WTC11 (cell line): ENCODE measurements at regions not wholly inside any gene's neighbourhood (a gene's known extent, or its start where the extent isn't known, plus 50 kb on each side); places are given as distances from the start of the nearest gene placed in this dataset.

Source experiments
- ATAC-seq: fragments of 200-7000 bp; cut with Tn5 transposase; 2 replicates; pipeline ENCODE4 v1.10.0; 2021; ENCODE audit warnings: mild to moderate bottlenecking, moderate library complexity
- CTCF ChIA-PET: fragments of 300-600 bp; sonication (Branson Sonifier 250); formaldehyde crosslinking; loops from one replicate; lab custom pipeline; 2021; ENCODE audit warnings: antibody characterized with exemption; lab: Charles Lee
- POLR2A ChIA-PET: fragments of 350-600 bp; sonication (Branson Sonifier 250); formaldehyde crosslinking; loops from one replicate; lab custom pipeline; 2021; ENCODE audit warnings: antibody characterized with exemption; lab: Charles Lee
- DNase-seq: peaks from one replicate; pipeline ENCODE4 v3.0.0; 2021; ENCODE audit warnings: low spot score
- H3K27ac Mint-ChIP-seq: 2 replicates; pipeline ENCODE4 v1.8.0; 2021; ENCODE audit warnings: mixed read lengths
- H3K27me3 Mint-ChIP-seq: 2 replicates; pipeline ENCODE4 v1.8.0; 2021; ENCODE audit warnings: low read depth, mild to moderate bottlenecking, moderate library complexity, mixed read lengths
- H3K36me3 Mint-ChIP-seq: 2 replicates; pipeline ENCODE4 v1.8.0; 2021; ENCODE audit warnings: mixed read lengths
- H3K4me1 Mint-ChIP-seq: 2 replicates; pipeline ENCODE4 v1.8.0; 2022; ENCODE audit warnings: mixed read lengths
- H3K4me3 Mint-ChIP-seq: 2 replicates; pipeline ENCODE4 v1.8.0; 2021; ENCODE audit warnings: mild to moderate bottlenecking, moderate library complexity, mixed read lengths
- H3K9me3 Mint-ChIP-seq: 2 replicates; pipeline ENCODE4 v1.8.0; 2021; ENCODE audit warnings: mixed read lengths
- EMX1 ChIP-seq: fragments of 250-450 bp; sonication (Bioruptor Pico); IDR thresholded peaks from 2 replicates; pipeline ENCODE4 v1.8.0; 2021; ENCODE audit warnings: mild to moderate bottlenecking
- MLX ChIP-seq: sonication (generic); formaldehyde crosslinking; IDR thresholded peaks from 2 replicates; pipeline ENCODE4 v1.8.1; 2023; ENCODE audit warnings: mild to moderate bottlenecking, missing genetic modification reagents, moderate library complexity
- NR3C1 ChIP-seq: sonication (generic); formaldehyde crosslinking; conservative IDR thresholded peaks from 2 replicates; pipeline ENCODE4 v1.8.1; 2023; ENCODE audit warnings: low read depth, mild to moderate bottlenecking, missing genetic modification reagents
- OVOL2 ChIP-seq: fragments of 250-450 bp; sonication (Bioruptor Pico); IDR thresholded peaks from 2 replicates; pipeline ENCODE4 v1.9.0; 2021; ENCODE audit warnings: mild to moderate bottlenecking, borderline replicate concordance
- SMAD4 ChIP-seq: sonication (generic); formaldehyde crosslinking; IDR thresholded peaks from 2 replicates; pipeline ENCODE4 v1.8.0; 2022; ENCODE audit warnings: mild to moderate bottlenecking, missing genetic modification reagents
- SOX15 ChIP-seq: fragments of 250-450 bp; sonication (Bioruptor Pico); IDR thresholded peaks from 2 replicates; pipeline ENCODE4 v1.9.0; 2021; ENCODE audit warnings: mild to moderate bottlenecking
- USF1 ChIP-seq: sonication (generic); formaldehyde crosslinking; IDR thresholded peaks from 2 replicates; pipeline ENCODE4 v1.8.0; 2022; ENCODE audit warnings: mild to moderate bottlenecking, missing genetic modification reagents
- ZBTB43 ChIP-seq: sonication (generic); formaldehyde crosslinking; IDR thresholded peaks from 2 replicates; pipeline ENCODE4 v1.8.1; 2023; ENCODE audit warnings: mild to moderate bottlenecking, missing genetic modification reagents
- ZNF219 ChIP-seq: sonication (generic); formaldehyde crosslinking; IDR thresholded peaks from 2 replicates; pipeline ENCODE4 v1.8.0; 2023; ENCODE audit warnings: missing genetic modification reagents, mild to moderate bottlenecking, borderline replicate concordance
- ZNF263 ChIP-seq: sonication (generic); formaldehyde crosslinking; IDR thresholded peaks from 2 replicates; pipeline ENCODE4 v1.8.1; 2022; ENCODE audit warnings: low read depth, mild to moderate bottlenecking, moderate library complexity, missing genetic modification reagents
- ZNF317 ChIP-seq: sonication (generic); formaldehyde crosslinking; IDR thresholded peaks from 2 replicates; pipeline ENCODE4 v1.8.1; 2023; ENCODE audit warnings: low read depth, mild to moderate bottlenecking, moderate library complexity, missing genetic modification reagents, borderline replicate concordance
- ZNF396 ChIP-seq: fragments of 250-450 bp; sonication (Bioruptor Pico); IDR thresholded peaks from 2 replicates; pipeline ENCODE4 v1.8.0; 2021; ENCODE audit warnings: mild to moderate bottlenecking, moderate library complexity, borderline replicate concordance
- TF ChIP-seq, protein P1 (sequence below): sonication (generic); formaldehyde crosslinking; IDR thresholded peaks from 2 replicates; pipeline ENCODE4 v1.8.1; 2022; ENCODE audit warnings: low read depth, mild to moderate bottlenecking, moderate library complexity, missing genetic modification reagents, borderline replicate concordance
- TF ChIP-seq, protein P2 (sequence below): sonication (generic); formaldehyde crosslinking; IDR thresholded peaks from 2 replicates; pipeline ENCODE4 v1.8.1; 2023; ENCODE audit warnings: mild to moderate bottlenecking, moderate library complexity, missing genetic modification reagents
- TF ChIP-seq, protein P3 (sequence below): fragments of 200-600 bp; IDR thresholded peaks from 2 replicates; pipeline ENCODE4 v1.8.0; 2022; ENCODE audit warnings: antibody characterized with exemption
- TF ChIP-seq, protein P4 (sequence below): sonication (generic); formaldehyde crosslinking; IDR thresholded peaks from 2 replicates; pipeline ENCODE4 v1.8.1; 2023; ENCODE audit warnings: mild to moderate bottlenecking, missing genetic modification reagents
- TF ChIP-seq, protein P5 (sequence below): sonication (generic); formaldehyde crosslinking; IDR thresholded peaks from 2 replicates; pipeline ENCODE4 v1.8.0; 2022; ENCODE audit warnings: mild to moderate bottlenecking, missing genetic modification reagents
- TF ChIP-seq, protein P6 (sequence below): sonication (generic); formaldehyde crosslinking; IDR thresholded peaks from 2 replicates; pipeline ENCODE4 v1.8.1; 2023; ENCODE audit warnings: mild to moderate bottlenecking, missing genetic modification reagents, borderline replicate concordance

DNA sequence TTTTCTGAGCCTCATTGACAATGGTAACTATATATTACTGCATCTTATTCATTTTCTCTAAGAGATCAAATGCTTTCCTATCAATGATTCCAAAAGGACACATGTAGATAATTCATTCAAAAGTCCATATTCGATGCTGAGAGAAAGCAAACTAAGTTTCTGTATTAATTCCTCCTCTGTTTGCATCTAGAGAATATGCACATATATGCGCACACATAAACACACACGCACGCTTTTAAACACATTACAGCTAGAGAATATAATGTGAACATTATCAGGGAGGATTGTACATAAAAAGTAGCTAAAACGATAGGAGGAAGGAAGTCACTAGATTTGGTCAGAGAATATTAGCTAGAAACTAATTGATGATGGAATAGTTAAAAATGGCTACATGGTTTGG lies 379.0 kb upstream of the NETO1 start:
- Mint-ChIP-seq H3K4me1 (peaks cover 30% of the 10 kb centered on the region), H3K4me3 (no peak overlapping the region)
- no peak for DNase-seq
- CTCF ChIA-PET = no interaction called here
- TF ChIP-seq, protein P1, sequence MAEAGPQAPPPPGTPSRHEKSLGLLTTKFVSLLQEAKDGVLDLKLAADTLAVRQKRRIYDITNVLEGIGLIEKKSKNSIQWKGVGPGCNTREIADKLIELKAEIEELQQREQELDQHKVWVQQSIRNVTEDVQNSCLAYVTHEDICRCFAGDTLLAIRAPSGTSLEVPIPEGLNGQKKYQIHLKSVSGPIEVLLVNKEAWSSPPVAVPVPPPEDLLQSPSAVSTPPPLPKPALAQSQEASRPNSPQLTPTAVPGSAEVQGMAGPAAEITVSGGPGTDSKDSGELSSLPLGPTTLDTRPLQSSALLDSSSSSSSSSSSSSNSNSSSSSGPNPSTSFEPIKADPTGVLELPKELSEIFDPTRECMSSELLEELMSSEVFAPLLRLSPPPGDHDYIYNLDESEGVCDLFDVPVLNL = no peak
- no peak for TF ChIP-seq ZNF263 (CRISPR knock-in tag)
- TF ChIP-seq, protein P2, sequence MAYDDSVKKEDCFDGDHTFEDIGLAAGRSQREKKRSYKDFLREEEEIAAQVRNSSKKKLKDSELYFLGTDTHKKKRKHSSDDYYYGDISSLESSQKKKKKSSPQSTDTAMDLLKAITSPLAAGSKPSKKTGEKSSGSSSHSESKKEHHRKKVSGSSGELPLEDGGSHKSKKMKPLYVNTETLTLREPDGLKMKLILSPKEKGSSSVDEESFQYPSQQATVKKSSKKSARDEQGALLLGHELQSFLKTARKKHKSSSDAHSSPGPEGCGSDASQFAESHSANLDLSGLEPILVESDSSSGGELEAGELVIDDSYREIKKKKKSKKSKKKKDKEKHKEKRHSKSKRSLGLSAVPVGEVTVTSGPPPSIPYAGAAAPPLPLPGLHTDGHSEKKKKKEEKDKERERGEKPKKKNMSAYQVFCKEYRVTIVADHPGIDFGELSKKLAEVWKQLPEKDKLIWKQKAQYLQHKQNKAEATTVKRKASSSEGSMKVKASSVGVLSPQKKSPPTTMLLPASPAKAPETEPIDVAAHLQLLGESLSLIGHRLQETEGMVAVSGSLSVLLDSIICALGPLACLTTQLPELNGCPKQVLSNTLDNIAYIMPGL (CRISPR knock-in tag) = no peak
- TF ChIP-seq MLX = no peak
- no peak for TF ChIP-seq EMX1
- TF ChIP-seq USF1 (CRISPR knock-in tag) = no peak
- TF ChIP-seq, protein P3, sequence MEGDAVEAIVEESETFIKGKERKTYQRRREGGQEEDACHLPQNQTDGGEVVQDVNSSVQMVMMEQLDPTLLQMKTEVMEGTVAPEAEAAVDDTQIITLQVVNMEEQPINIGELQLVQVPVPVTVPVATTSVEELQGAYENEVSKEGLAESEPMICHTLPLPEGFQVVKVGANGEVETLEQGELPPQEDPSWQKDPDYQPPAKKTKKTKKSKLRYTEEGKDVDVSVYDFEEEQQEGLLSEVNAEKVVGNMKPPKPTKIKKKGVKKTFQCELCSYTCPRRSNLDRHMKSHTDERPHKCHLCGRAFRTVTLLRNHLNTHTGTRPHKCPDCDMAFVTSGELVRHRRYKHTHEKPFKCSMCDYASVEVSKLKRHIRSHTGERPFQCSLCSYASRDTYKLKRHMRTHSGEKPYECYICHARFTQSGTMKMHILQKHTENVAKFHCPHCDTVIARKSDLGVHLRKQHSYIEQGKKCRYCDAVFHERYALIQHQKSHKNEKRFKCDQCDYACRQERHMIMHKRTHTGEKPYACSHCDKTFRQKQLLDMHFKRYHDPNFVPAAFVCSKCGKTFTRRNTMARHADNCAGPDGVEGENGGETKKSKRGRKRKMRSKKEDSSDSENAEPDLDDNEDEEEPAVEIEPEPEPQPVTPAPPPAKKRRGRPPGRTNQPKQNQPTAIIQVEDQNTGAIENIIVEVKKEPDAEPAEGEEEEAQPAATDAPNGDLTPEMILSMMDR = no peak
- TF ChIP-seq, protein P4, sequence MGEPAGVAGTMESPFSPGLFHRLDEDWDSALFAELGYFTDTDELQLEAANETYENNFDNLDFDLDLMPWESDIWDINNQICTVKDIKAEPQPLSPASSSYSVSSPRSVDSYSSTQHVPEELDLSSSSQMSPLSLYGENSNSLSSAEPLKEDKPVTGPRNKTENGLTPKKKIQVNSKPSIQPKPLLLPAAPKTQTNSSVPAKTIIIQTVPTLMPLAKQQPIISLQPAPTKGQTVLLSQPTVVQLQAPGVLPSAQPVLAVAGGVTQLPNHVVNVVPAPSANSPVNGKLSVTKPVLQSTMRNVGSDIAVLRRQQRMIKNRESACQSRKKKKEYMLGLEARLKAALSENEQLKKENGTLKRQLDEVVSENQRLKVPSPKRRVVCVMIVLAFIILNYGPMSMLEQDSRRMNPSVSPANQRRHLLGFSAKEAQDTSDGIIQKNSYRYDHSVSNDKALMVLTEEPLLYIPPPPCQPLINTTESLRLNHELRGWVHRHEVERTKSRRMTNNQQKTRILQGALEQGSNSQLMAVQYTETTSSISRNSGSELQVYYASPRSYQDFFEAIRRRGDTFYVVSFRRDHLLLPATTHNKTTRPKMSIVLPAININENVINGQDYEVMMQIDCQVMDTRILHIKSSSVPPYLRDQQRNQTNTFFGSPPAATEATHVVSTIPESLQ (CRISPR knock-in tag) = no peak
- no peak for TF ChIP-seq ZNF219 (CRISPR knock-in tag)
- no peak for TF ChIP-seq NR3C1 (CRISPR knock-in tag)
- TF ChIP-seq, protein P5, sequence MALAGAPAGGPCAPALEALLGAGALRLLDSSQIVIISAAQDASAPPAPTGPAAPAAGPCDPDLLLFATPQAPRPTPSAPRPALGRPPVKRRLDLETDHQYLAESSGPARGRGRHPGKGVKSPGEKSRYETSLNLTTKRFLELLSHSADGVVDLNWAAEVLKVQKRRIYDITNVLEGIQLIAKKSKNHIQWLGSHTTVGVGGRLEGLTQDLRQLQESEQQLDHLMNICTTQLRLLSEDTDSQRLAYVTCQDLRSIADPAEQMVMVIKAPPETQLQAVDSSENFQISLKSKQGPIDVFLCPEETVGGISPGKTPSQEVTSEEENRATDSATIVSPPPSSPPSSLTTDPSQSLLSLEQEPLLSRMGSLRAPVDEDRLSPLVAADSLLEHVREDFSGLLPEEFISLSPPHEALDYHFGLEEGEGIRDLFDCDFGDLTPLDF (CRISPR knock-in tag) = no peak
- no peak for TF ChIP-seq SMAD4 (CRISPR knock-in tag)
- TF ChIP-seq OVOL2 (CRISPR knock-in tag) = no peak
- TF ChIP-seq ZBTB43 (CRISPR knock-in tag) = no peak
- no peak for TF ChIP-seq ZNF396 (CRISPR knock-in tag)
- no peak for TF ChIP-seq ZNF317 (CRISPR knock-in tag)
- no peak for TF ChIP-seq SOX15 (CRISPR knock-in tag)
- TF ChIP-seq, protein P6, sequence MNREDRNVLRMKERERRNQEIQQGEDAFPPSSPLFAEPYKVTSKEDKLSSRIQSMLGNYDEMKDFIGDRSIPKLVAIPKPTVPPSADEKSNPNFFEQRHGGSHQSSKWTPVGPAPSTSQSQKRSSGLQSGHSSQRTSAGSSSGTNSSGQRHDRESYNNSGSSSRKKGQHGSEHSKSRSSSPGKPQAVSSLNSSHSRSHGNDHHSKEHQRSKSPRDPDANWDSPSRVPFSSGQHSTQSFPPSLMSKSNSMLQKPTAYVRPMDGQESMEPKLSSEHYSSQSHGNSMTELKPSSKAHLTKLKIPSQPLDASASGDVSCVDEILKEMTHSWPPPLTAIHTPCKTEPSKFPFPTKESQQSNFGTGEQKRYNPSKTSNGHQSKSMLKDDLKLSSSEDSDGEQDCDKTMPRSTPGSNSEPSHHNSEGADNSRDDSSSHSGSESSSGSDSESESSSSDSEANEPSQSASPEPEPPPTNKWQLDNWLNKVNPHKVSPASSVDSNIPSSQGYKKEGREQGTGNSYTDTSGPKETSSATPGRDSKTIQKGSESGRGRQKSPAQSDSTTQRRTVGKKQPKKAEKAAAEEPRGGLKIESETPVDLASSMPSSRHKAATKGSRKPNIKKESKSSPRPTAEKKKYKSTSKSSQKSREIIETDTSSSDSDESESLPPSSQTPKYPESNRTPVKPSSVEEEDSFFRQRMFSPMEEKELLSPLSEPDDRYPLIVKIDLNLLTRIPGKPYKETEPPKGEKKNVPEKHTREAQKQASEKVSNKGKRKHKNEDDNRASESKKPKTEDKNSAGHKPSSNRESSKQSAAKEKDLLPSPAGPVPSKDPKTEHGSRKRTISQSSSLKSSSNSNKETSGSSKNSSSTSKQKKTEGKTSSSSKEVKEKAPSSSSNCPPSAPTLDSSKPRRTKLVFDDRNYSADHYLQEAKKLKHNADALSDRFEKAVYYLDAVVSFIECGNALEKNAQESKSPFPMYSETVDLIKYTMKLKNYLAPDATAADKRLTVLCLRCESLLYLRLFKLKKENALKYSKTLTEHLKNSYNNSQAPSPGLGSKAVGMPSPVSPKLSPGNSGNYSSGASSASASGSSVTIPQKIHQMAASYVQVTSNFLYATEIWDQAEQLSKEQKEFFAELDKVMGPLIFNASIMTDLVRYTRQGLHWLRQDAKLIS = no peak
- TF ChIP-seq, all 79 proteins: peak for 0
- Mint-ChIP-seq H3K27me3 (no peaks in the 10 kb centered on the region), H3K9me3 (peaks cover 19% of the 10 kb centered on the region), H3K36me3 (peaks cover 21% of the 10 kb centered on the region), H3K27ac (peak overlapping the region; percentile 4; the same call in 1 of the 2 replicates)
- POLR2A ChIA-PET = no interaction called here
- no peak for ATAC-seq
